Retinal pigment epithelial cell (primary cell): ENCODE measurements at regions not wholly inside any gene's neighbourhood (a gene's known extent, or its start where the extent isn't known, plus 50 kb on each side); places are given as distances from the start of the nearest gene placed in this dataset.
"Not testable (repeated sequence)": the region's sequence is repeated elsewhere in the genome, so short reads cannot be mapped to it uniquely, and the experiment has no call there.

Experiments
- DNase-seq: peaks from one replicate; pipeline ENCODE4 v3.0.0-alpha.2; 2010; ENCODE audit warnings: low read depth
- H3K4me3 ChIP-seq: 2 replicates; pipeline ENCODE4 v1.5.1; 2011; ENCODE audit warnings: mild to moderate bottlenecking, low read length, control low read depth, moderate library complexity
- TF ChIP-seq, protein P1 (sequence below): conservative IDR thresholded peaks from 2 replicates; pipeline ENCODE4 v1.5.1; 2011; ENCODE audit warnings: low read depth, low read length, control low read depth, inconsistent platforms

DNA sequence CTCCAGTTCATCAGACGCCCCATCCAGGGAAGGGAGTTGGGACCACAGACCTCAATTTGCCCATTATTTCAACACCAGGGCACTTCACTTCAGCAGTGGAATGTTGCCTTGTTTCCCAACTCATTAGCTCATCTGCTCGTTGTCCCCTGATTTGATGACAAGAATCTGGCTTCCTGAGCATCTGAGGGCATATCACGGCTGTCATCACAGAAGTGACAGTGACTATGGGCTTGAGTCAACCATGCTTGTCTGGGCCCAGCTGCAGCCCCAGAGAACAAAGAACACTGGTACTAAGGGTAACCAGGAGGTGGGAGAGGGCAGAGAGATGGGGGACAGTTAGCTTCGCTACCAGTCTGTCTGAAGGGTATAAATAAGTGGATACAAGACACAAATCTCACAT is 266.0 kb upstream of the SDK2 start:
- TF ChIP-seq, protein P1, sequence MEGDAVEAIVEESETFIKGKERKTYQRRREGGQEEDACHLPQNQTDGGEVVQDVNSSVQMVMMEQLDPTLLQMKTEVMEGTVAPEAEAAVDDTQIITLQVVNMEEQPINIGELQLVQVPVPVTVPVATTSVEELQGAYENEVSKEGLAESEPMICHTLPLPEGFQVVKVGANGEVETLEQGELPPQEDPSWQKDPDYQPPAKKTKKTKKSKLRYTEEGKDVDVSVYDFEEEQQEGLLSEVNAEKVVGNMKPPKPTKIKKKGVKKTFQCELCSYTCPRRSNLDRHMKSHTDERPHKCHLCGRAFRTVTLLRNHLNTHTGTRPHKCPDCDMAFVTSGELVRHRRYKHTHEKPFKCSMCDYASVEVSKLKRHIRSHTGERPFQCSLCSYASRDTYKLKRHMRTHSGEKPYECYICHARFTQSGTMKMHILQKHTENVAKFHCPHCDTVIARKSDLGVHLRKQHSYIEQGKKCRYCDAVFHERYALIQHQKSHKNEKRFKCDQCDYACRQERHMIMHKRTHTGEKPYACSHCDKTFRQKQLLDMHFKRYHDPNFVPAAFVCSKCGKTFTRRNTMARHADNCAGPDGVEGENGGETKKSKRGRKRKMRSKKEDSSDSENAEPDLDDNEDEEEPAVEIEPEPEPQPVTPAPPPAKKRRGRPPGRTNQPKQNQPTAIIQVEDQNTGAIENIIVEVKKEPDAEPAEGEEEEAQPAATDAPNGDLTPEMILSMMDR: no peak
- DNase-seq: no peak

DNA sequence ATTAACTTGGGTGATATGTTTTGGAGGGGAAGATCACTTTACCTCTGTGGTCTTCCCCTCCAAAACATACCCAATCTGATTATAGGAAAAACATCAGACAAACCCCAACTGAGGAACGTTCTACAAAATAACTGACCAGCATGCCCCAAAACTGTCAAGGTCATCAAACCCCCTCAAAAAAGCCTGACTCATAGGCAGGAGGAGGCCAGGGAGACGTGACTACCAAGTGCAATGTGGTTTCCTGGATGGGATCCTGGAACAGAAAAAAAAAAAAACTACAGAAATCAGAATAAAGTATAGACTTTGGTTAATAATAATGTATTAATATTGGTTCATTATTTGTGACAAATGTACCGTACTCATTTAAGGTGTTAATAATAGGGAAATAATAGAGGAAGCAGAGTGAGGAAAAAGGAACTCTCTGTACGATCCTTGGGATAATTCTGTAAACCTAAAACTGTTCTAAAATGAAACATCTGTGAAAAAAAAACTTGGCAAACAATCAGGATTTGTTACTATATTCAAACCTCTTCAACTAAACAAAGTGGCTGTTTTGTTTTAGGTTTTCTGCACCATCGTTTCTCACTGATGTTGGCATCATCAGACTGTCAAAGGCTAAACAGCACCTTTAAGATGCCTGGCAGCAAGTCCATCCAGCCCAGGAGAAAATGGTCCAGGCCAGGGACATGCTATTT is 266.7 kb upstream of the SDK2 start:
- TF ChIP-seq, protein P1: no peak
- no peak overlapping the region for H3K4me3 ChIP-seq
- DNase-seq: no peak

More for the DNA sequence above, 266.0 kb upstream of the SDK2 start:
- H3K4me3 ChIP-seq: no peak overlapping the region

DNA sequence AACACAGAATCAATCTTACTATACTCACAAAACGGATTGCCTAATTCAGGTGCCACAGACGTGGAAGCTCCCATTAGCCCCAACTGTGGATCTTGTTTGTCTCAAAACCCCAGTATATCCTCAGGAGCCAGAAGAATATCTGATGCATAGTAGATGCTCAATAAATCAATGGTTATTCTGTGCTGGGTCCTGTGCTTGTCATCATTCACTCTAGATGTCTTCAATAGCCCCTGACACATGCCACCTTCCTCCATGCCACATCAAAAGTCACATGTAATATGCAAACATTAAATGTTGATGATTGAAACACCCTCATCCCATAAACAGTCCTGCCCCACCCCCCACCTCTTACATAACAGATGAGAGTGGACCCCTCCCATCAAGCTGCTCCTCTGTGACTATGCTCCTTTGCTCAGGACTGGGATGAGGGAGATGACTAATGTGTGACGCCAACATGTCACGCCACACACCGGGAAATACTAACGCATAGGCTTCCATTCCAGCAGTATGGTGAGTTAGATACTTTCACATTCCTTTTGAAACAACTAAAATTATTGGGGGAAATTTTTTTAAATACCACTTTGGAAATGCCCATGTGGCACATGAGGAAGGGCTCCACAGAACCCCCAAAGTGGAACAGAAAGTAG is 267.6 kb upstream of the SDK2 start:
- DNase-seq: no peak
- H3K4me3 ChIP-seq: no peak overlapping the region
- TF ChIP-seq, protein P1: no peak

DNA sequence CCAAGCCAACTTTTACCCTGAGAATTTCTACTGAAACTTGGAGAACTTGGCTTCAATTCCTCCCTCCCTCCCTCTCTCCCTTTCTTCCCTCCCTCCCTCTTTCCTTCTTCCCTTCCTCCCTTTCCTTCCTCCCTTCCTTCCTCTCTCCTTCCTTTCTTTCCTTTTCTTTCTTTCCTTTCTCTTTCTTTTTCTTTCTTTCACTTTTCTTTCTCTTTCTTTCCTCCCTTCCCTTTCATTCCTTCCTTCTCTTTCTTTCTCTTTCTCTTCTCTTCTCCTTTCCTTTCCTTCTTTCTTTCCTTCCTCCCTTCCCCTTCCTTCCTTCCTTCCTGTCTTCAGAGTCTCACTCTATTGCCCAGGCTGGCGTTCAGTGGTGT is 268.1 kb upstream of the SDK2 start:
- H3K4me3 ChIP-seq: no peak overlapping the region
- no peak for DNase-seq
- TF ChIP-seq, protein P1: no peak

DNA sequence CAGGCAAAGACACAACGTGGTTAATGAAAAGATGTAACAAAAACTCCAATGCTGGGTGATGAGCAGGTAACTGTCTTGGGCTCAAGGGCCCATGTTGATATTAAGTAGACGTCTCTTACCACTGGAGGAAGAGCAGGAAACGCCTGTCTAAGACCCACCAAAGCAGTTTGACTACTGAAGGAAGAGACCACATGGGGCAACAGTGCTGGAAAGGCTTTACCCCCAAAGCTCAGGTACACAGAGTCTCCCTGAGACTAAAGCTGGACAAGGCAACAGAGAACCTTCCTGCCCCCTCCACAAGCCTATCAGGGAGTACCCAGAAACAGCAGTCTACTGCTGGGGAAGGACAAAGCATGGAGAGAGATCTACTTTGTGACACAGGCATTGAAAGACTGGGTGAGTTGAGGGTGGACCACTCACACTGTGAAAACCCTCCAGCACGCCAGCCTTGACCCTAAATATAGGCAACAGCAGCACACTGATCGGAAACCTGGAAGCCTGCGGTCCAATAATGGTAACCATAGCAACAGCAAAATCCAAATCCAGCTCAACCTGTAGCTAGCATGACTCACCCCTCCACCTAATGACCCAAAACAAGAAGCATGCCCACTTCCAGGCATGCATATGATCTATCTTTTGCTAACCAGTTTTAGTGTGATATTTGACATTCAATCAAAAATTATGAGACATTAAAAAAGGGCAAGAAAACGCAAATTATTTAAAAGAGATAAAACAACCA is 270.5 kb upstream of the SDK2 start:
- no peak for DNase-seq
- no peak overlapping the region for H3K4me3 ChIP-seq
- TF ChIP-seq, protein P1: no peak

DNA sequence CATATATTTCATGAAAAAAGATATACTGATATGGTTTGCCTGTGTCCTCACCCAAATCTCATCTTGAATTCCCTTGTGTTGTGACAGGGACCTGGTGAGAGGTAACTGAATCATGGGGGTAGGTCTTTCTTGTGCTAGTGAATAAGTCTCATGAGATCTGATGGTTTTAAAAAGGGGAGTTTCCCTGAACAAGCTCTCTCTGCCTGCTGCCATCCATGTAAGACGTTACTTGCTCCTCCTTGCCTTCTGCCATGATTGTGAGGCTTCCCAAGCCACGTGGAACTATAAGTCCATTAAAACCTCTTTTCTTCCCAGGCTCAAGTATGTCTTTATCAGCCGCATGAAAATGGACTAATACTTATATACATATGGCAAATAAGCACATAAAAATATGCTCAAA is 274.8 kb upstream of the SDK2 start:
- DNase-seq, H3K4me3 ChIP-seq: not testable (repeated sequence)

DNA sequence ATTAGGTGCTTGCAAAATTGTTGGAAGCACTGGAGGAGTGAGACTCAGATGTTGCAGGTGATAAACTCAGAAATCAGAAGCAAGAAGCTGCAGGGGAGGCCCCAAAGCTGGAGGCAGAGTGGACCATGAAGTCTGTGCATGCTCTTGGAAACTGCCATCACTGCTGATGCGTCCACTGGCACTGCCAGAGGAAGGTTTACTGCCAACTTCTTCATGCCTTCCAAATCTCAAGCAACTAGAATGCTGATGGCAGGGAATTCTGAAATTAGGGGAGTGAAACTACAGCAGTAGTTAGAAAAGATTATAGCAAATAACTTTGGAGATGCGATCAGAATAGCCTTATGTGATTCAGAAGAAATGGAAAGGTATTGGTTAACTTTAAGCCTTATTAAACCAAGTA is 277.1 kb upstream of the SDK2 start:
- no peak overlapping the region for H3K4me3 ChIP-seq
- TF ChIP-seq, protein P1: no peak
- no peak for DNase-seq
